Esophagus squamous epithelium (tissue), 5 donors: ENCODE measurements at regions not wholly inside any gene's neighbourhood (a gene's known extent, or its start where the extent isn't known, plus 50 kb on each side); places are given as distances from the start of the nearest gene placed in this dataset.
"Not testable (repeated sequence)": the region's sequence is repeated elsewhere in the genome, so short reads cannot be mapped to it uniquely, and the experiment has no call there.

ENCODE experiments used
- DNase-seq: peaks from one replicate; lab custom pipeline; 2025; lab: John Stamatoyannopoulos, UW
- H3K27ac ChIP-seq, 4 donors: fragments of 200-600 bp; sonication (generic); one replicate each; pipeline ENCODE4 v1.5.1; 2016 to 2019; ENCODE audit warnings: mild to moderate bottlenecking in 1 of 4
- H3K27me3 ChIP-seq, 4 donors: fragments of 200-600 bp; sonication (generic); 1 replicate in 3 of 4; 2 replicates in 1 of 4; pipeline versions ENCODE4 v1.5.1 to v1.6.0; 2017 to 2021; ENCODE audit warnings: antibody characterized with exemption in 1 of 4
- H3K36me3 ChIP-seq, 3 donors: fragments of 200-600 bp; sonication (generic); one replicate each; pipeline ENCODE4 v1.5.1; 2016 to 2019
- H3K4me1 ChIP-seq, 3 donors: fragments of 200-600 bp; sonication (generic); one replicate each; pipeline ENCODE4 v1.5.1; 2017 to 2019
- H3K4me3 ChIP-seq, 4 donors: fragments of 200-600 bp; sonication (generic); 1 replicate in 3 of 4; 2 replicates in 1 of 4; pipeline ENCODE4 v1.5.1; 2016 to 2019; ENCODE audit warnings: mild to moderate bottlenecking in 2 of 4, moderate library complexity in 1 of 4
- H3K9me3 ChIP-seq, 3 donors: fragments of 200-600 bp; sonication (generic); one replicate each; pipeline ENCODE4 v1.5.1; 2016 to 2019
- POLR2A ChIP-seq, 4 donors: fragments of 450-650 bp; IDR thresholded peaks; one replicate each; pipeline ENCODE4 v1.6.1; 2017; ENCODE audit warnings: antibody characterized with exemption in 4 of 4, mild to moderate bottlenecking in 4 of 4, moderate library complexity in 3 of 4
- WGBS, 2 donors: methylation state at CpG; one replicate each; pipeline ENCODE4 v1.1.5; 2018; 5-methylcytosine and 5-hydroxymethylcytosine counted together
- intact Hi-C: fragments of 100-400 bp; cut with DNase I; formaldehyde crosslinking; loops from one replicate; pipeline ENCODE4 v1.15.0; 2022
- TF ChIP-seq, protein P1 (sequence below), 6 experiments: fragments of 450-650 bp in 4 of 6; fragments of 200-600 bp in 2 of 6; sonication (generic) in 2 of 6; IDR thresholded peaks; one replicate each; pipeline ENCODE4 v1.5.1; 2016 to 2019; ENCODE audit warnings: antibody characterized with exemption in 6 of 6, mild to moderate bottlenecking in 4 of 6, moderate library complexity in 4 of 6
- donor health status: DM: yes; HTN: yes; CAD: no.

DNA sequence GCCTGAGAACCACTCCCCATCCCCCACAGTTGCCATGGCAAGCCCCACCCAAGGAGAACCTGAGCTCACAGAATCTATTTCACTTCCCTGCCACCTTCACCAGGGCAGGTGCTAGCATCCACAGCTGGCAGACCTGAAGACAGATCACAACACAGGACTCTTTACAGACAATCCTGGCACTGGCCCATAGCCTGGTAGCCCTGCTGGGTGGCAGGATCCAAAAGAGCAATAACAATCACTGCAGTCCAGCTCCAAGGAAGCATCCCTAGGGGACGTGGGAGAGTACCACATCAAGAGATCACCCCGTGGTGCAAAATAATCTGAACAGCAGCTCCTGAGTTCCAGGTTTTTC is 463.2 kb upstream of the PIK3R1 start:
- WGBS, 2 donors, result 92% methylated on average over 2 of the region's 2 CpGs; no CpG with 5 or more reads in 1 of the 2 donors

DNA sequence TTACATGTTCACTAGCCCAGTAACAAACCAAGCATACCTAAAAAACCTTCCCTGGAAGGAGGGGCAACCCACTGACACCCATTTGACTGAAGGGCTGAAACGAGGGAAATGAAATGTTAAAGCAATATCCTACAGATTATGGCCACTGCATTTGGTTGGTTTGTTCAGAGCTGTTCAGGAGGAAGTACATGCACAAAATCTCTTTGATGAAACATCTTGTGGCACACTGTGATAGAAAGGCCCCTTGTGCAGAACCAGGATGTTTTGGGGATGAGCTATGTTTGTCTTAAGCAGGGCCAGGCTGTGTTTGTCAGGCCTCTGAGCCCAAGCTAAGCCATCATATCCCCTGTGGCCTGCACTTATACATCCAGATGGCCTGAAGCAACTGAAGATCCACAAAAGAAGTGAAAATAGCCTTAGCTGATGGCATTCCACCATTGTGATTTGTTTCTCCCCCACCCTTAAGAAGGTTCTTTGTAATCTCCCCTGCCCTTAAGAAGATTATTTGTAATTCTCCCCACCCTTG is 467.3 kb upstream of the PIK3R1 start:
- no peak for DNase-seq
- no peak overlapping the region for H3K4me3 ChIP-seq
- TF ChIP-seq, protein P1, sequence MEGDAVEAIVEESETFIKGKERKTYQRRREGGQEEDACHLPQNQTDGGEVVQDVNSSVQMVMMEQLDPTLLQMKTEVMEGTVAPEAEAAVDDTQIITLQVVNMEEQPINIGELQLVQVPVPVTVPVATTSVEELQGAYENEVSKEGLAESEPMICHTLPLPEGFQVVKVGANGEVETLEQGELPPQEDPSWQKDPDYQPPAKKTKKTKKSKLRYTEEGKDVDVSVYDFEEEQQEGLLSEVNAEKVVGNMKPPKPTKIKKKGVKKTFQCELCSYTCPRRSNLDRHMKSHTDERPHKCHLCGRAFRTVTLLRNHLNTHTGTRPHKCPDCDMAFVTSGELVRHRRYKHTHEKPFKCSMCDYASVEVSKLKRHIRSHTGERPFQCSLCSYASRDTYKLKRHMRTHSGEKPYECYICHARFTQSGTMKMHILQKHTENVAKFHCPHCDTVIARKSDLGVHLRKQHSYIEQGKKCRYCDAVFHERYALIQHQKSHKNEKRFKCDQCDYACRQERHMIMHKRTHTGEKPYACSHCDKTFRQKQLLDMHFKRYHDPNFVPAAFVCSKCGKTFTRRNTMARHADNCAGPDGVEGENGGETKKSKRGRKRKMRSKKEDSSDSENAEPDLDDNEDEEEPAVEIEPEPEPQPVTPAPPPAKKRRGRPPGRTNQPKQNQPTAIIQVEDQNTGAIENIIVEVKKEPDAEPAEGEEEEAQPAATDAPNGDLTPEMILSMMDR (IDR thresholded peaks at IDR 0.05), result no peak
- TF ChIP-seq POLR2A (IDR thresholded peaks at IDR 0.05), result no peak
- H3K4me1 ChIP-seq, result no peaks in the 10 kb centered on the region
- WGBS, 2 donors, result 55 to 72% methylated on average over 1 of the region's 1 CpG
- no peaks in the 10 kb centered on the region for H3K27me3 ChIP-seq
- no peaks in the 10 kb centered on the region for H3K36me3 ChIP-seq
- no peak overlapping the region for H3K27ac ChIP-seq
- intact Hi-C loops, result no loop called here
- peaks cover 0 to 4% (median 0%) of the 10 kb centered on the region in 3 donors for H3K9me3 ChIP-seq

More for the DNA sequence above, 463.2 kb upstream of the PIK3R1 start:
- H3K4me1 ChIP-seq, result no peaks in the 10 kb centered on the region
- no peak overlapping the region for H3K4me3 ChIP-seq
- H3K27ac ChIP-seq, result no peak overlapping the region
- intact Hi-C loops, result no loop called here
- H3K9me3 ChIP-seq, result peaks cover 0 to 4% (median 3%) of the 10 kb centered on the region in 3 donors
- TF ChIP-seq, protein P1 (IDR thresholded peaks at IDR 0.05), result no peak
- TF ChIP-seq POLR2A (IDR thresholded peaks at IDR 0.05), result no peak
- no peaks in the 10 kb centered on the region for H3K36me3 ChIP-seq
- H3K27me3 ChIP-seq, result no peaks in the 10 kb centered on the region
- DNase-seq, result no peak

DNA sequence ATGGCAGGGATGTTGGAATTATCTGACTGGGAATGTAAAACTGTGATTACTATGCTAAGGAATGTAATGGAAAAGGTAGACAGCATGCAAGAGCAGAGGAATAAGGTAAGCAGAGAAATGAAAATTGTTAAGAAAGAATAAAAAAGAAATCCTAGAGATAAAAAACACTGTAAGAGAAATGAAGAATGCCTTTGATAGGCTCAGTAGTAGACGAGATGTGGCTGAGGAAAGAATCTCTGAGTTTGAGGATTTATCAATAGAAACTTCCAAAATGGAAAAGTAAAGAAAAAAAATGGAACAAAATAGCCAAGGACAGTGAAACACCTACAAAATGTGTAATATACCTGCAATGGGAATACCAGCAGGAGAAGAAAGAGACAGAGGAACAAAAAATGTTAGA is 468.5 kb upstream of the PIK3R1 start:
- WGBS, 2 donors, result 78 to 85% methylated on average over 1 of the region's 1 CpG
- no peak overlapping the region for H3K27ac ChIP-seq
- H3K4me3 ChIP-seq, result no peak overlapping the region
- no peaks in the 10 kb centered on the region for H3K27me3 ChIP-seq
- no peaks in the 10 kb centered on the region for H3K36me3 ChIP-seq
- no peak for TF ChIP-seq POLR2A (IDR thresholded peaks at IDR 0.05)
- TF ChIP-seq, protein P1 (IDR thresholded peaks at IDR 0.05), result no peak
- peaks cover 0 to 4% (median 0%) of the 10 kb centered on the region in 3 donors for H3K9me3 ChIP-seq
- no peak for DNase-seq
- intact Hi-C loops, result no loop called here
- no peaks in the 10 kb centered on the region for H3K4me1 ChIP-seq

DNA sequence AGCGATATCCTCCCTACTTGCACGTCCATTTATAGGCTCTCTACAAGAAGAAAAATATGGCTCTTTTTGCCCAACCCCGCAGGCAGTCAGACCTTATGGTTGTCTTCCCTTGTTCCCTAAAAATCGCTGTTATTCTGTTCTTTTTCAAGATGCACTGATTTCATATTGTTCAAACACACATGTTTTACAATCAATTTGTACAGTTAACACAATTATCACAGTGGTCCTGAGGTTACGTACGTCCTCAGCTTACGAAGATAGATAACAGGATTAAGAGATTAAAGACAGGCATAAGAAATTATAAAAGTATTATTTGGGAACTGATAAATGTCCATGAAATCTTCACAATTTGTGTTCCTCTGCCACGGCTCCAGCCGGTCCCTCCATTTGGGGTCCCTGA is 468.9 kb upstream of the PIK3R1 start:
- intact Hi-C loops, H3K9me3 ChIP-seq, H3K27ac ChIP-seq, H3K4me1 ChIP-seq, H3K4me3 ChIP-seq, H3K36me3 ChIP-seq, H3K27me3 ChIP-seq, DNase-seq: not testable (repeated sequence)
- WGBS, 2 donors, result 91 to 95% methylated on average over 9 of the region's 9 CpGs

DNA sequence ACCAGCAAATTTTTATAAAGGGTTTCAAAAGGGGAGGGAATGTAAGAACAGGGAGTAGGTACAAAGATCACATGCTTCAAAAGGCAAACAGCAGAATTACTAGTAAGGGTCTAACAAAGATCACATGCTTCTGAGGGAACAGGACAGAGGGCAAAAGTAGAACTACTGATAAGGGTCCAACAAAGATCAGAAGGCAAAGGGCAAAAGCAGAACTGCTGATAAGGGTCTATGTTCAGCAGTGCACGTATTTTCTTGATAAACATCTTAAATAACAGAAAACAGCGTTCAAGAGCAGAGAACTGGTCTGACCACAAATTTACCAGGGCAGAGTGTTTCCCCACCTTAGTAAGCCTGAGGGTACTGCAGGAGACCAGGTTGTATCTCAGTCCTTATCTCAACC is 469.5 kb upstream of the PIK3R1 start:
- peaks cover 0 to 4% (median 0%) of the 10 kb centered on the region in 3 donors for H3K9me3 ChIP-seq
- H3K4me3 ChIP-seq, result no peak overlapping the region
- H3K4me1 ChIP-seq, result no peaks in the 10 kb centered on the region
- H3K36me3 ChIP-seq, result no peaks in the 10 kb centered on the region
- TF ChIP-seq, protein P1 (IDR thresholded peaks at IDR 0.05), result no peak
- TF ChIP-seq POLR2A (IDR thresholded peaks at IDR 0.05), result no peak
- H3K27ac ChIP-seq, result no peak overlapping the region
- H3K27me3 ChIP-seq, result no peaks in the 10 kb centered on the region
- intact Hi-C loops, result no loop called here
- DNase-seq, result no peak
- WGBS, 2 donors, result 71 to 100% methylated on average over 2 of the region's 2 CpGs

DNA sequence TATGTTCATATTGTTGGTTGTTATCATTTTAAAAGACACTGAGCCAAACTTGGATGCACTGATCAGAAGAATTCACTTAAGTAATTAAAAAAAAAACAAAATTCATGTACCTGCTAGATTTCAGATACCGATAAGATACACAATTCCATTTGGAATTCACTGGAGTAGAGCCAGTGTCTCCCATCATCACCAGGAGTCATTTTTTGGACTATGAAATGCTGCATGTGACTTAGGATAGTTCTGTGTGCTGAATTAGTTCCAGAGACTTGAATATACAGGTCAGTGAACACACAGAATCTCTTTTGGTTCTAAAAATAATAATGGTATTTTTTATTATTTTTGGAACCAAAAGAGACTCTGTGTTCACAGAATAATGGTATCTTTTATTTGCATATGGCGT is 482.6 kb upstream of the PIK3R1 start:
- intact Hi-C loops, result no loop called here
- no peak for DNase-seq
- H3K27ac ChIP-seq, result no peak overlapping the region
- H3K27me3 ChIP-seq, result no peaks in the 10 kb centered on the region
- 81 to 87% methylated on average over 2 of the region's 2 CpGs for WGBS, 2 donors
- no peaks in the 10 kb centered on the region for H3K4me1 ChIP-seq
- H3K4me3 ChIP-seq, result no peak overlapping the region
- no peaks in the 10 kb centered on the region for H3K9me3 ChIP-seq
- TF ChIP-seq POLR2A (IDR thresholded peaks at IDR 0.05), result no peak
- TF ChIP-seq, protein P1 (IDR thresholded peaks at IDR 0.05), result no peak
- H3K36me3 ChIP-seq, result no peaks in the 10 kb centered on the region
